Right cardiac atrium (tissue), 5 donors: ENCODE measurements at regions not wholly inside any gene's neighbourhood (a gene's known extent, or its start where the extent isn't known, plus 50 kb on each side); places are given as distances from the start of the nearest gene placed in this dataset.

Experiments
- ATAC-seq, 2 donors: fragments of 200-7000 bp; cut with Tn5 transposase; one replicate each; pipeline versions ENCODE4 v1.8.0 to v1.9.1; 2020; ENCODE audit warnings: moderate library complexity in 2 of 2, mild to moderate bottlenecking in 1 of 2
- DNase-seq, 3 donors: peaks; one replicate each; pipeline ENCODE4 v3.0.0-alpha.2; 2020
- H3K27ac ChIP-seq: one replicate; pipeline ENCODE4 v1.5.1; 2013; ENCODE audit warnings: mild to moderate bottlenecking, low read length, control low read depth, moderate library complexity
- H3K27me3 ChIP-seq: one replicate; pipeline ENCODE4 v1.6.1; 2013; ENCODE audit not compliant: control insufficient read depth, insufficient read depth
- H3K4me1 ChIP-seq: one replicate; pipeline ENCODE4 v1.6.1; 2013; ENCODE audit warnings: low read length; ENCODE audit not compliant: control insufficient read depth, insufficient read depth
- H3K4me3 ChIP-seq: one replicate; pipeline ENCODE4 v1.5.1; 2013; ENCODE audit warnings: low read length, control low read depth
- H3K9me3 ChIP-seq: one replicate; pipeline ENCODE4 v1.6.1; 2013; ENCODE audit warnings: low read length; ENCODE audit not compliant: control insufficient read depth
- WGBS: extraction: QIAGEN DNeasy Blood & Tissue Kit; methylation state at CpG from one replicate; pipeline ENCODE4 v1.1.7; 2013; 5-methylcytosine and 5-hydroxymethylcytosine counted together
- intact Hi-C, 4 donors: fragments of 100-400 bp; cut with DNase I; formaldehyde crosslinking; loops; one replicate each; pipeline versions ENCODE4 v1.11.0 to v1.14.0; 2022 to 2023
- donor health status: healthy with polysubstance abuse.
- donor health status: DM: no; HTN: yes; CAD: no.
- donor health status: DM: no; HTN: no; CAD: no.
- donor health status: DM: no; HTN: yes; CAD: no; lungs with severe emphysema.
- donor health status: DM: yes; HTN: yes; CAD: no.

GRCh38 chr6:167525774-167526173 lies 200.9 kb downstream of the TTLL2 start:
- H3K4me1 ChIP-seq = peaks cover 3% of the 10 kb centered on the region
- DNase-seq (no peak), ATAC-seq (no peak)
- no peak overlapping the region for H3K4me3 ChIP-seq
- no peaks in the 10 kb centered on the region for H3K9me3 ChIP-seq
- intact Hi-C loops = no loop called here
- H3K27me3 ChIP-seq = no peaks in the 10 kb centered on the region
- WGBS = 95% methylated on average over 6 of the region's 6 CpGs
- H3K27ac ChIP-seq = no peak overlapping the region

- H3K27me3 ChIP-seq = no peaks in the 10 kb centered on the region
- no peaks in the 10 kb centered on the region for H3K9me3 ChIP-seq
- H3K4me3 ChIP-seq = no peak overlapping the region
- WGBS = 91% methylated on average over 23 of the region's 23 CpGs
- intact Hi-C loops = no loop called here
- H3K27ac ChIP-seq = no peak overlapping the region
- peaks cover 3% of the 10 kb centered on the region for H3K4me1 ChIP-seq
- no peak for DNase-seq
- ATAC-seq = no peak
These were observed 201.8 kb downstream of the TTLL2 start for GRCh38 chr6:167526465-167527368.

- Histone ChIP-seq H3K4me3 (no peak overlapping the region), H3K27me3 (no peaks in the 10 kb centered on the region), H3K4me1 (peaks cover 3% of the 10 kb centered on the region), H3K9me3 (no peaks in the 10 kb centered on the region), H3K27ac (no peak overlapping the region)
- WGBS = 78% methylated on average over 2 of the region's 2 CpGs
- intact Hi-C loops = no loop called here
- ATAC-seq (no peak), DNase-seq (no peak)
These were observed 203.4 kb downstream of the TTLL2 start for GRCh38 chr6:167528239-167528638.

- Histone ChIP-seq H3K4me3 (no peak overlapping the region), H3K27ac (no peak overlapping the region), H3K4me1 (peaks cover 3% of the 10 kb centered on the region), H3K27me3 (no peaks in the 10 kb centered on the region), H3K9me3 (no peaks in the 10 kb centered on the region)
- intact Hi-C loops = no loop called here
- DNase-seq (no peak), ATAC-seq (no peak)
- WGBS = 79% methylated on average over 6 of the region's 6 CpGs
These were observed 204.1 kb downstream of the TTLL2 start for GRCh38 chr6:167528976-167529375.

- no peaks in the 10 kb centered on the region for H3K27me3 ChIP-seq
- DNase-seq = no peak
- H3K27ac ChIP-seq = no peak overlapping the region
- H3K4me1 ChIP-seq = peaks cover 2% of the 10 kb centered on the region
- no peaks in the 10 kb centered on the region for H3K9me3 ChIP-seq
- H3K4me3 ChIP-seq = no peak overlapping the region
- WGBS = 87% methylated on average over 11 of the region's 11 CpGs
- intact Hi-C loops = no loop called here
- ATAC-seq = no peak
These were observed 204.8 kb downstream of the TTLL2 start for GRCh38 chr6:167529444-167530335.

GRCh38 chr6:167530951-167531350 lies 206.1 kb downstream of the TTLL2 start:
- no peak overlapping the region for H3K4me3 ChIP-seq
- ATAC-seq (no peak), DNase-seq (peak in 1 of 3 donors; percentile 55)
- no peaks in the 10 kb centered on the region for H3K27me3 ChIP-seq
- no peaks in the 10 kb centered on the region for H3K4me1 ChIP-seq
- intact Hi-C loops = no loop called here
- H3K27ac ChIP-seq = no peak overlapping the region
- WGBS = 76% methylated on average over 16 of the region's 16 CpGs
- no peaks in the 10 kb centered on the region for H3K9me3 ChIP-seq

- Histone ChIP-seq H3K4me3 (no peak overlapping the region), H3K27me3 (no peaks in the 10 kb centered on the region), H3K27ac (no peak overlapping the region), H3K9me3 (no peaks in the 10 kb centered on the region), H3K4me1 (no peaks in the 10 kb centered on the region)
- no peak for DNase-seq
- 89% methylated on average over 17 of the region's 17 CpGs for WGBS
- intact Hi-C loops = no loop called here
- no peak for ATAC-seq
These were observed 207.8 kb downstream of the TTLL2 start for GRCh38 chr6:167532410-167533288.

- H3K27me3 ChIP-seq = no peaks in the 10 kb centered on the region
- no peak for ATAC-seq
- 36% methylated on average over 5 of the region's 5 CpGs for WGBS
- no peak overlapping the region for H3K27ac ChIP-seq
- no peak for DNase-seq
- intact Hi-C loops = no loop called here
- no peaks in the 10 kb centered on the region for H3K9me3 ChIP-seq
- H3K4me3 ChIP-seq = no peak overlapping the region
- no peaks in the 10 kb centered on the region for H3K4me1 ChIP-seq
These were observed 209.0 kb downstream of the TTLL2 start for GRCh38 chr6:167533851-167534250.

- no peak overlapping the region for H3K27ac ChIP-seq
- 92% methylated on average over 2 of the region's 2 CpGs for WGBS
- no peak overlapping the region for H3K4me3 ChIP-seq
- DNase-seq (no peak), ATAC-seq (no peak)
- no peaks in the 10 kb centered on the region for H3K9me3 ChIP-seq
- no peaks in the 10 kb centered on the region for H3K27me3 ChIP-seq
- H3K4me1 ChIP-seq = no peaks in the 10 kb centered on the region
- intact Hi-C loops = no loop called here
These were observed 212.9 kb downstream of the TTLL2 start for GRCh38 chr6:167537816-167538215.

- H3K27me3 ChIP-seq = no peaks in the 10 kb centered on the region
- intact Hi-C loops = no loop called here
- H3K27ac ChIP-seq = no peak overlapping the region
- WGBS = 50% methylated on average over 4 of the region's 4 CpGs
- DNase-seq (no peak), ATAC-seq (no peak)
- H3K9me3 ChIP-seq = no peaks in the 10 kb centered on the region
- peaks cover 2% of the 10 kb centered on the region for H3K4me1 ChIP-seq
- no peak overlapping the region for H3K4me3 ChIP-seq
These were observed 213.9 kb downstream of the TTLL2 start for GRCh38 chr6:167538746-167539145.
